IPS-18a (cell line): ENCODE measurements at regions not wholly inside any gene's neighbourhood (a gene's known extent, or its start where the extent isn't known, plus 50 kb on each side); places are given as distances from the start of the nearest gene placed in this dataset.
A peak's percentile ranks its signal among the peaks of the same experiment; 100 is the strongest.

Source experiments
- H3K27ac ChIP-seq: one replicate; pipeline ENCODE4 v1.5.1; 2013; ENCODE audit warnings: low read length
- H3K27me3 ChIP-seq: one replicate; pipeline ENCODE4 v1.6.1; 2013; ENCODE audit warnings: mild to moderate bottlenecking, low read length; ENCODE audit not compliant: control insufficient read depth, insufficient read depth
- H3K36me3 ChIP-seq: one replicate; pipeline ENCODE4 v1.6.1; 2013; ENCODE audit warnings: low read depth, low read length; ENCODE audit not compliant: control insufficient read depth
- H3K4me1 ChIP-seq: one replicate; pipeline ENCODE4 v1.6.1; 2013; ENCODE audit warnings: low read depth, low read length; ENCODE audit not compliant: control insufficient read depth
- H3K4me3 ChIP-seq: one replicate; pipeline ENCODE4 v1.5.1; 2013; ENCODE audit warnings: low read length
- H3K9ac ChIP-seq: one replicate; pipeline ENCODE4 v1.6.1; 2013; ENCODE audit warnings: mild to moderate bottlenecking, low read length, moderate library complexity
- H3K9me3 ChIP-seq: one replicate; pipeline ENCODE4 v1.6.1; 2013; ENCODE audit warnings: low read depth, low read length; ENCODE audit not compliant: control insufficient read depth

DNA sequence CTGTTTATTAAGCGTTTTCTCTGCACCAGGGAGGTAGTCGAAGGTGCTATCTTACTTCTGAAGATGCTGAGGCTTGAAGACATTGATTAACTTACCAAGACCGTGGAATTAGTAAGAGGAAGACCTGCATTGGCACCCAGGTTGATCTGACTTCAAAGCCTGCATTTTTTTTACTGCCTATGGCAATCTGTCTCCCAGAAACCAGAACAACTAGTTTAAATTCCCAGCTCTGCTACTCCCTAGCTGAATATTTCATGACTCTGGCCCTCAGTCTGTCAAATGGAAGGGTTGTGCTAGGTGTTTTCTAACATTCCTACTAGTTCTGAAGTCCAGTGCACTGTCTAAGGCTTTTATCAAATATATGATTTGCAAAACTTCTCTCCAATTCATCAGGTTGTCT, 52.0 kb upstream of the GRAMD1B start:
- Histone ChIP-seq H3K27me3 (no peaks in the 10 kb centered on the region), H3K27ac (no peak overlapping the region), H3K4me1 (peaks cover 15% of the 10 kb centered on the region), H3K36me3 (no peaks in the 10 kb centered on the region), H3K9ac (no peak overlapping the region), H3K9me3 (no peaks in the 10 kb centered on the region), H3K4me3 (no peak overlapping the region)

DNA sequence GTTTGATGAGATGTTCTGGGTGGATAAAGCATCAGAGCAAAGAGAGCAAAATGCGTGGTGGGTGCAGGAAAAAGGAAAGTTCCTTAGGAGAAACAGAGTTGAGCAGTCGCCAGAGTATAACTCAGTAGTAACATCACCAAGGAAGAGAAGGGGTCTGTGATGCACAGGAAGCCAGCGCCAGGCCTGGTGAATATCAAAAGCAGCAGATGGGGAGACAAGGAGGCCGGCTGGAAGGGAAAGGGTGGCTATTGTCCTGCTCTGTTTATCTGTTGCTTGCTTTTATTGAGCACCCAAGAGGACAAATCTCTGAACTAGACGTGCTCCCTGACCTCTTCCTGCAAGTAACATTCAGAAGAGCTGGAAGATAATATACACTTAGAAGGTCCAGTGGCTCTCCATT, 52.7 kb upstream of the GRAMD1B start:
- H3K4me1 ChIP-seq, result peaks cover 15% of the 10 kb centered on the region
- H3K27me3 ChIP-seq, result no peaks in the 10 kb centered on the region
- no peaks in the 10 kb centered on the region for H3K9me3 ChIP-seq
- H3K9ac ChIP-seq, result no peak overlapping the region
- H3K36me3 ChIP-seq, result no peaks in the 10 kb centered on the region
- peak overlapping the region; percentile 21 for H3K4me3 ChIP-seq
- no peak overlapping the region for H3K27ac ChIP-seq

DNA sequence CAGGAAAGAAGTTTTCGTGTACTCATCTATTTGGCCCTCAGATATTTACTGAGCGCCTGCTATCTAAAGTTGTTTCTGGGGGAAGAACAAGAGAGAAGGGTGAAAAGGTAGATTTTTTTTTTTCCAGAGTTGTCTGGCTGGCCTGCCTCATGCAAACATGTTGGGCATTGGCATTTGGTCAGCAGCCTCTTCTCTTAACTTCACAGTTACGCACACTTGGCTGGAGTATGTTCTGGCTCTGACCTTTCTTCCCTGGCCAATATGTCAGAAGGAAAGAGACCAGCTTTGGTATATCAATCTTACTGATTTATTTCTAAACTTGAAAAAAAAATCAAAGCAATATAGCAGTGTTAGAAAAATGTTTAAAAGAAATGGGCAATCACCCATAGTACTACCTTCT, 54.2 kb upstream of the GRAMD1B start:
- Histone ChIP-seq H3K9me3 (no peaks in the 10 kb centered on the region), H3K27me3 (no peaks in the 10 kb centered on the region), H3K4me1 (peaks cover 24% of the 10 kb centered on the region), H3K27ac (no peak overlapping the region), H3K9ac (no peak overlapping the region), H3K4me3 (no peak overlapping the region), H3K36me3 (no peaks in the 10 kb centered on the region)

DNA sequence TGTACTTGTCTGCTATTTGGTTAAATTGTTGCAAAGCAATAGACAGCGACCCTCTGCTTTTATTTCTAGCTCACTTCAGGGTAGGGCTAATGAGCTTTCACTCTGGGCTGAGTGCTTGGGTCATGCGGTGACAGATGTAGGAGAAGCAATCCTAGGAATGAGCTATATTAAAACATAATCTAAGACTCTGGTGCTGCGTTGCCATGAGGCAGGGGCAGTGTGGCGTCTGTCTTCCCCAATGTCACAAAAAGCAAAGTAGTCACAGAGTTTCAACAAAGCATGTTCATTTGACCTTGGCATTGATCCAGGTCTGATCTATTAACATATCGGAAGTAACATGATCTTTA, 55.5 kb upstream of the GRAMD1B start:
- Histone ChIP-seq H3K27ac (no peak overlapping the region), H3K36me3 (no peaks in the 10 kb centered on the region), H3K9ac (no peak overlapping the region), H3K4me1 (peaks cover 24% of the 10 kb centered on the region), H3K4me3 (no peak overlapping the region), H3K9me3 (no peaks in the 10 kb centered on the region), H3K27me3 (no peaks in the 10 kb centered on the region)

DNA sequence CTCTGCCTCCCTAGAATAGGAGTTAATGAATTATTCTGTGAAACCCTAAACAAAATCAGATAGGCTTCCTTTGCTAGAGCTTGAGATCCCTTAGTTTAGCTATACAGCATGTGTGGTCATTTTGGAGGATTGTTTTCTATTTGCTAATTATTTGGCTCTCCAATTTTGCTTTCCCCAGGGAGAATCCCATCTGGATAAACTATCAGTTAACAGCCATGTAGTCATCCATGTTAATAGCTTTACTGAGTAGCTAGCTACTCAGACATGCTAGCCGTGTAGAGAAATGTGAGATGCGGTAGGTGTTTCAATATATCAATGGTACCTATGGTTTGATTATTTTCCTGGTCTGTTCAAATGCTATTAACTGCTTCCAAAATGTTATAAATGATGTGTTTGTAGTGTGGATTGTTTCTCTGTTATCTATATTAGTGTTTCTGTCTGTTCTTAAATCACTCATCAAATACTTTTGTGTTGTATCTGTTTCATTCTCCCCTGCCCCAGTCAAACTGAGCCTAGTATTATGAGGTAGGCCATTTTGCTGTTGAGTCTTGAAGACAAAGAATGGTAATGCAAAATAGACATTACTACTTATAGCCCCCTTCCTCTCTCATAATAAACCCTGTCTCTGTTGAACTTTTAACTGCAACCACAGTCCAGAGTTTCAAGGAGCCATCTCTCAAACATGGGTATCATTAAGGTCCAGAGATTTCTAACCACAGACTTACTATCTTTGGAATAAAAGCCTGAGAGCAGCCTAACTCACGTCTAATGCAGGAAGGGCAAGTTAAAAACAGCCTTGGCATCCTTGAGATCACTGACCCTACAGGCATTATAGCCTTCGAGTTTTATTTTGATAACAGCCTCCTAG, 56.1 kb upstream of the GRAMD1B start:
- H3K27ac ChIP-seq, result no peak overlapping the region
- no peak overlapping the region for H3K4me3 ChIP-seq
- H3K27me3 ChIP-seq, result no peaks in the 10 kb centered on the region
- H3K36me3 ChIP-seq, result no peaks in the 10 kb centered on the region
- no peak overlapping the region for H3K9ac ChIP-seq
- H3K4me1 ChIP-seq, result peaks cover 24% of the 10 kb centered on the region
- no peaks in the 10 kb centered on the region for H3K9me3 ChIP-seq

DNA sequence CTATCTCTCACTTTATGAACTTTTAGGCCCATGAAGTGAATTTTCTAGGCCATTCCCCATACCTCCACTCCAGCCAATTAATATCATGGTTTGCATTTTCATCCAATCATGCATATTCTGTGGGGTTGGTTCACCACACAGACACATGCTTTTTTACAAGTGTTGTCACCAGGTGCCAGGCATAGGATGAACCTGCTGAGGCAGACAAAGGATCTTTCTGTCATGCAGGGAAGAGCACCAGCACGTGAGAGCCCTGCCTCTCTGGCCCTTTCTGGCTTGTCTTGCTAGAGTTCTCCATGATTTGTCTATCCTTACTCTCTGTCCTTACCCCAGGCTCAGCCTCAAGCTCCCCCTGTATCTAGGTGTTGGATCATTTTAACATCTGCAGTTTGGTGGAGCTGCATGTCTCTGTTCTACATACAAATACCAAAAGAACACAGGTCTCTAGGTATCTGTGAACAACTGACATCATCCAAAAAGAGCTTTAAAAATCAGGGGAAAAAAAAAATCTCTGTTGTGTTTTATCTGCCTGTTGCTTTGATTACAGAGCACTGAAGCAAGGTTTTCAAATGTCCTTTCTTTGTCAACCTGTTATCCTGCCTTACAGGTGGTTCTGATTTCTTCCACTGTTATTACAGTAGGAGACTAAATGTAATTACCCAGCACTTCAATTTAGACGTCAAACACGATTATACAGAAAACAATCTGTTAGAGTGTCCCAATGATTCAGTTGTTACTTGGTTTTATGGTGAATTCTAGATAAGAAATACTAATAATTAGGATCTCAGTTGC, 58.4 kb upstream of the GRAMD1B start:
- Histone ChIP-seq H3K36me3 (no peaks in the 10 kb centered on the region), H3K4me1 (peaks cover 9% of the 10 kb centered on the region), H3K27me3 (no peaks in the 10 kb centered on the region), H3K9ac (no peak overlapping the region), H3K9me3 (no peaks in the 10 kb centered on the region), H3K4me3 (no peak overlapping the region), H3K27ac (no peak overlapping the region)

DNA sequence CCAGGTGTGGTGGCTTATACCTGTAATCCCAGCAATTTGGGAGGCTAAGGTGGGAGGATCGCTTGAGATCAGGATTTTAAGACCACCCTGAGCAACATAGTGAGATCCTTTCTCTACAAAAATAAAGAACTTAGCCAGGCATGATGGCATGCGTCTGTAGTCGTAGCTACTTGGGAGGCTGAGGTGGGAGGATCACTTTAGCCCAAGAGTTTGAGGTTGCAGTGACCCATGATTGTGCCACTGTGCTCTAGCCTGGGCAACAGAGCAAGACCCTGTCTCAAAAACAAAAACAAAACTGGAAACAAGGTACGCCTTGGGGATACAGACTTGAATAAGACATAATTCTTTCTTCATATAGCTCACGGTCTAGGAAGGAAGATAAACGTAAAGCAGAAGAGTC, 63.1 kb upstream of the GRAMD1B start:
- Histone ChIP-seq H3K27ac (no peak overlapping the region), H3K9me3 (no peaks in the 10 kb centered on the region), H3K27me3 (no peaks in the 10 kb centered on the region), H3K4me1 (peaks cover 21% of the 10 kb centered on the region), H3K9ac (no peak overlapping the region), H3K36me3 (no peaks in the 10 kb centered on the region), H3K4me3 (no peak overlapping the region)

DNA sequence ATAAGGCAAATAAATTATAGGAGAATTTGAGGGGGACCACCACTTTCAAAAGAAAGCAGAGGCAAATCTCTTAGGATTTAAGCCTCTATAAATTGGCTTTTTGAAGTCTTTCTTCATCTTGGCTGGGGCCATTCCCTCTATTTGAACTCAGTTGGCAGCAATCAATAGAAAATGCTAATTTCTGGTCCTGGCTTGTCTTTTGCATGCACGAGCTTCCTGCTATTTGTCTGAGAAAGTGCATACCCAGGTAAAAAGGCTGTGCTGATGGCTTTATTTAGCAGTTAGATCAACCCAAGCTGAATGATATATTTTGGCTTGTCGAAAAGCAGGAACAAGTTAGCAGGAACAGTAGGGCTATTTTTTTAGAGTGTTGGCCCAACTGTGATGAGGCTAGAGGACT, 64.1 kb upstream of the GRAMD1B start:
- Histone ChIP-seq H3K27ac (no peak overlapping the region), H3K36me3 (no peaks in the 10 kb centered on the region), H3K27me3 (peaks cover 7% of the 10 kb centered on the region), H3K4me3 (peak overlapping the region; percentile 38), H3K4me1 (peaks cover 14% of the 10 kb centered on the region), H3K9me3 (no peaks in the 10 kb centered on the region), H3K9ac (no peak overlapping the region)

DNA sequence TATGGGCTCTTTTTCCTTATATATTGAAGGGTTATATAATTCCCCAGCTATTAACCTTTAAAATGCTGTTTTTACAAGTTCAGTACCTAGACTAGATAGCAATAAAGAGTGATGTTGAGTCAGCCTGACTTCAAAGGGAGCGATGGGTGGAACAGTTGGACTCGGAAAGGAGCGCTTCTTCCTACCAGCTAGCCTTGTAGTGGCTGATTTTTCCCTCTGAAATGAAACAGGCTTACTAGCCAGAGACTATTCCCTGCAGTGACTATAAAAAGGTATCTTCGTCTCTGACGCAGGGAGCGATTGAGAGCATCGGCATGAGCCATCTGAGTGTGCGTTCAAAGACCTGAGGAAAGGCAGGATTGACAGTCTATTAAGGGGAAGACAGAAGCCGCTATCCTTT, 66.0 kb upstream of the GRAMD1B start:
- Histone ChIP-seq H3K9ac (no peak overlapping the region), H3K27ac (no peak overlapping the region), H3K9me3 (no peaks in the 10 kb centered on the region), H3K4me3 (no peak overlapping the region), H3K4me1 (peaks cover 14% of the 10 kb centered on the region), H3K27me3 (peaks cover 25% of the 10 kb centered on the region), H3K36me3 (no peaks in the 10 kb centered on the region)

DNA sequence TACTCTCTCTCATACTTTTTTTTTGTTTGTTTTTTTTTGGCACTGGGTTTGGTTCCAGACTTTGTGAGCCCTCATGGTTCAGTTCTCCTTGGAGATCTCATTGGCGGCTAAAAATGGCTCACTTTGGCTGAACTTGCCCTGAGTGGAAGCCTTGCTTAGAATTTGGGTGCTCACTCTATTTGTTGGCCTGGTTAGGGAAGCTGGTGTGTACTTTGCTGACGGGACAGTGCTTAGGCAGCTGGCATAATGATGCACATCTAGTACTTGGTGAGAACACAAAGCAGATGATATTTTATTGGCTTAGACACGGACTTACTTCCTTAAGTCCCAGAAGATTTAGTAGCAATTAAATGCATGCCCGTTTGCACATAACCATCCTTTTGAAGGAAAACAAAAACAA, 66.5 kb upstream of the GRAMD1B start:
- H3K4me3 ChIP-seq, result no peak overlapping the region
- H3K36me3 ChIP-seq, result no peaks in the 10 kb centered on the region
- no peak overlapping the region for H3K9ac ChIP-seq
- H3K27me3 ChIP-seq, result peaks cover 30% of the 10 kb centered on the region
- H3K4me1 ChIP-seq, result peaks cover 18% of the 10 kb centered on the region
- H3K9me3 ChIP-seq, result no peaks in the 10 kb centered on the region
- no peak overlapping the region for H3K27ac ChIP-seq

DNA sequence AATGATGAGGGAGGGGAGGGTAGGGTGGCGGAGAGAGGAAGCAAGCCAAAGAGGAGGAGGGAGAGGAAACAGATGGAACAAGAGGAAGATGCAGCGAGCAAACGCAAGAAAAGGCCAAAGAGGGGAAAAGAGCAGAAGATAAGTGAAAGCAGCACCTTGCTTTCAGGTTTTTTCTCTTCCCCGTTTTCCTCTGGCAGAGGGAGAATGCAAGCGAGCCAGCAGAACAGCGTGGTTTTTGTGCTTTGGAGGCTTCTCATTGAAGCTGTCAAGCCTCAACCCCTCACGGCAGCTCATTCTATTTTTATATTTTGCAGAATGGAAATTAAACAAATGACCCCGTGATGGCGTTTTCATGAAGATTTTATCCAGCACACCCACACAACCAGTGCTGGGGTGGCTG, 67.1 kb upstream of the GRAMD1B start:
- H3K27ac ChIP-seq, result no peak overlapping the region
- H3K9ac ChIP-seq, result no peak overlapping the region
- peaks cover 36% of the 10 kb centered on the region for H3K27me3 ChIP-seq
- H3K4me3 ChIP-seq, result no peak overlapping the region
- no peaks in the 10 kb centered on the region for H3K9me3 ChIP-seq
- no peaks in the 10 kb centered on the region for H3K36me3 ChIP-seq
- H3K4me1 ChIP-seq, result peaks cover 19% of the 10 kb centered on the region

DNA sequence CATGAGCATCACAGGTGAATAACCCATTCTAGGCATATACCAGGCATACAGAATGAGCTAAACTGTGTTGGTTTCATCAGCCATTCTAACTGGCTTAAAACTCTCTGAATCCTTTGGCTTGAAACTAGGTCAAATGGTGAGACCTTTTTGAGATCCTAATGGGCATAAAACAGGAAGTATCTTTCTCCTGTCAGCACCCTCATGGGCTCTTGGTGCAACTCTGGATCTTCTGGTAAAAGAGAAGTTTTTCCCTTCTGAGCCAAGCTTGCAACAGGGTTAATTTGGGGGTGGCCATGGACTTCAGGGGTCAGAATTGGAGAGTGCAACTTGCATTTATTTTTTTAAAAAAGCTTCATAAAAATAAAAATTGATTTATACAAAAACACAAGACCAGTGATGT, 67.9 kb upstream of the GRAMD1B start:
- Histone ChIP-seq H3K36me3 (no peaks in the 10 kb centered on the region), H3K27me3 (peaks cover 44% of the 10 kb centered on the region), H3K9ac (no peak overlapping the region), H3K27ac (no peak overlapping the region), H3K9me3 (no peaks in the 10 kb centered on the region), H3K4me3 (no peak overlapping the region), H3K4me1 (peaks cover 21% of the 10 kb centered on the region)
